PC-9 (cell line): ENCODE measurements at regions not wholly inside any gene's neighbourhood (a gene's known extent, or its start where the extent isn't known, plus 50 kb on each side); places are given as distances from the start of the nearest gene placed in this dataset.

ENCODE experiments used
- BruUV-seq: library from RNA; stranded (reverse); fragments of 400-500 nt; replicated peaks from 2 replicates; lab custom pipeline; 2021; lab: Mats Ljungman, UMichigan
- CTCF ChIA-PET: fragments of 300-600 bp; sonication (Branson Sonifier 250); formaldehyde crosslinking; loops from one replicate; lab custom pipeline; 2022; ENCODE audit warnings: antibody characterized with exemption; lab: Charles Lee
- POLR2A ChIA-PET: fragments of 300-600 bp; sonication (Branson Sonifier 250); formaldehyde crosslinking; loops from one replicate; lab custom pipeline; 2022; ENCODE audit warnings: antibody characterized with exemption; ENCODE audit not compliant: unreplicated experiment; lab: Charles Lee
- DNase-seq, 2 experiments: peaks; one replicate each; pipeline versions ENCODE4 v3.0.0 to v3.0.0-alpha.2; 2015 to 2022; ENCODE audit warnings: mixed read lengths in 1 of 2
- H2AFZ ChIP-seq: fragments of 200-600 bp; sonication (generic); 2 replicates; pipeline ENCODE4 v1.8.1; 2017; ENCODE audit warnings: antibody characterized with exemption
- H3F3A ChIP-seq: fragments of 200-600 bp; sonication (generic); 2 replicates; pipeline ENCODE4 v1.8.1; 2017; ENCODE audit warnings: antibody characterized with exemption, mild to moderate bottlenecking, low read depth; ENCODE audit not compliant: insufficient read depth
- H3K27ac ChIP-seq: fragments of 200-600 bp; sonication (generic); 2 replicates; pipeline ENCODE4 v1.6.1; 2016; ENCODE audit warnings: mixed run types
- H3K27me3 ChIP-seq: fragments of 200-600 bp; sonication (generic); 2 replicates; pipeline ENCODE4 v1.6.1; 2016; ENCODE audit warnings: low read depth, mixed run types; ENCODE audit not compliant: insufficient read depth
- H3K36me3 ChIP-seq: fragments of 200-600 bp; sonication (generic); 2 replicates; pipeline ENCODE4 v1.6.1; 2016; ENCODE audit warnings: low read depth, mixed run types
- H3K4me1 ChIP-seq: fragments of 200-600 bp; sonication (generic); replicated peaks from 2 replicates; pipeline ENCODE4 v1.6.1; 2016; ENCODE audit warnings: mixed run types; ENCODE audit not compliant: insufficient read depth
- H3K4me2 ChIP-seq: fragments of 200-600 bp; sonication (generic); 2 replicates; pipeline ENCODE4 v1.6.1; 2017; ENCODE audit warnings: mixed run types
- H3K4me3 ChIP-seq: fragments of 200-600 bp; sonication (generic); 2 replicates; pipeline ENCODE4 v1.6.1; 2016; ENCODE audit warnings: mixed run types
- H3K79me2 ChIP-seq: fragments of 200-600 bp; sonication (generic); 2 replicates; pipeline ENCODE4 v1.6.1; 2017; ENCODE audit warnings: low read depth, mixed run types
- H3K9me2 ChIP-seq: fragments of 200-600 bp; sonication (generic); 2 replicates; pipeline ENCODE4 v1.8.1; 2017; ENCODE audit warnings: mild to moderate bottlenecking; ENCODE audit not compliant: insufficient read depth
- H3K9me3 ChIP-seq: fragments of 200-600 bp; sonication (generic); 2 replicates; pipeline ENCODE4 v1.8.1; 2016; ENCODE audit warnings: low read depth; ENCODE audit not compliant: insufficient read depth
- H4K20me1 ChIP-seq: fragments of 200-600 bp; sonication (generic); 2 replicates; pipeline ENCODE4 v1.8.1; 2017; ENCODE audit not compliant: insufficient read depth
- EZH2 ChIP-seq: fragments of 200-600 bp; sonication (generic); IDR thresholded peaks from 2 replicates; pipeline ENCODE4 v1.8.0; 2017; ENCODE audit warnings: antibody characterized with exemption, low read depth
- intact Hi-C: fragments of 100-400 bp; cut with micrococcal nuclease; formaldehyde crosslinking; loops from one replicate; pipeline ENCODE4 v1.10.0; 2022; ENCODE audit not compliant: unreplicated experiment
- TF ChIP-seq, protein P1 (sequence below): fragments of 200-600 bp; sonication (generic); conservative IDR thresholded peaks from 2 replicates; pipeline ENCODE4 v1.6.1; 2017; ENCODE audit warnings: mixed run types, antibody characterized with exemption, mild to moderate bottlenecking, moderate library complexity

GRCh38 chr16:19936441-19936840, 51.8 kb upstream of the GPRC5B start:
- CTCF ChIA-PET = no interaction called here
- no peak for DNase-seq

GRCh38 chr16:19935694-19936093, 51.0 kb upstream of the GPRC5B start:
- ChIA-PET CTCF (no interaction called here), POLR2A (no interaction called here)
- DNase-seq = no peak
- intact Hi-C loops = no loop called here
- Histone ChIP-seq H3K4me3 (no peak overlapping the region), H3F3A (no peaks in the 10 kb centered on the region), H3K9me2 (no peaks in the 10 kb centered on the region), H3K27ac (no peak overlapping the region), H4K20me1 (no peaks in the 10 kb centered on the region), H3K27me3 (peaks cover 91% of the 10 kb centered on the region), H3K36me3 (no peaks in the 10 kb centered on the region), H3K9me3 (no peaks in the 10 kb centered on the region), H3K79me2 (no peaks in the 10 kb centered on the region), H3K4me1 (no peaks in the 10 kb centered on the region), H3K4me2 (no peak overlapping the region), H2AFZ (no peak overlapping the region)
- BruUV-seq = no TSS peak
- TF ChIP-seq, protein P1, sequence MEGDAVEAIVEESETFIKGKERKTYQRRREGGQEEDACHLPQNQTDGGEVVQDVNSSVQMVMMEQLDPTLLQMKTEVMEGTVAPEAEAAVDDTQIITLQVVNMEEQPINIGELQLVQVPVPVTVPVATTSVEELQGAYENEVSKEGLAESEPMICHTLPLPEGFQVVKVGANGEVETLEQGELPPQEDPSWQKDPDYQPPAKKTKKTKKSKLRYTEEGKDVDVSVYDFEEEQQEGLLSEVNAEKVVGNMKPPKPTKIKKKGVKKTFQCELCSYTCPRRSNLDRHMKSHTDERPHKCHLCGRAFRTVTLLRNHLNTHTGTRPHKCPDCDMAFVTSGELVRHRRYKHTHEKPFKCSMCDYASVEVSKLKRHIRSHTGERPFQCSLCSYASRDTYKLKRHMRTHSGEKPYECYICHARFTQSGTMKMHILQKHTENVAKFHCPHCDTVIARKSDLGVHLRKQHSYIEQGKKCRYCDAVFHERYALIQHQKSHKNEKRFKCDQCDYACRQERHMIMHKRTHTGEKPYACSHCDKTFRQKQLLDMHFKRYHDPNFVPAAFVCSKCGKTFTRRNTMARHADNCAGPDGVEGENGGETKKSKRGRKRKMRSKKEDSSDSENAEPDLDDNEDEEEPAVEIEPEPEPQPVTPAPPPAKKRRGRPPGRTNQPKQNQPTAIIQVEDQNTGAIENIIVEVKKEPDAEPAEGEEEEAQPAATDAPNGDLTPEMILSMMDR = no peak
- no peak for TF ChIP-seq EZH2

More at GRCh38 chr16:19936441-19936840, 51.8 kb upstream of the GPRC5B start:
- no peak overlapping the region for H3K4me2 ChIP-seq
- TF ChIP-seq, protein P1 = no peak
- no peak for TF ChIP-seq EZH2
- H3K36me3 ChIP-seq = no peaks in the 10 kb centered on the region
- no peaks in the 10 kb centered on the region for H4K20me1 ChIP-seq
- POLR2A ChIA-PET = no interaction called here
- H3K79me2 ChIP-seq = no peaks in the 10 kb centered on the region
- H3K27ac ChIP-seq = no peak overlapping the region
- BruUV-seq = no TSS peak
- no peaks in the 10 kb centered on the region for H3K4me1 ChIP-seq
- H2AFZ ChIP-seq = no peak overlapping the region
- no peak overlapping the region for H3K4me3 ChIP-seq
- H3K9me3 ChIP-seq = no peaks in the 10 kb centered on the region
- peaks cover 89% of the 10 kb centered on the region for H3K27me3 ChIP-seq
- H3F3A ChIP-seq = no peaks in the 10 kb centered on the region
- H3K9me2 ChIP-seq = no peaks in the 10 kb centered on the region
- intact Hi-C loops = no loop called here
